ENCODE measurements at regions not wholly inside any gene's neighbourhood (a gene's known extent, or its start where the extent isn't known, plus 50 kb on each side); places are given as distances from the start of the nearest gene placed in this dataset.

DNA sequence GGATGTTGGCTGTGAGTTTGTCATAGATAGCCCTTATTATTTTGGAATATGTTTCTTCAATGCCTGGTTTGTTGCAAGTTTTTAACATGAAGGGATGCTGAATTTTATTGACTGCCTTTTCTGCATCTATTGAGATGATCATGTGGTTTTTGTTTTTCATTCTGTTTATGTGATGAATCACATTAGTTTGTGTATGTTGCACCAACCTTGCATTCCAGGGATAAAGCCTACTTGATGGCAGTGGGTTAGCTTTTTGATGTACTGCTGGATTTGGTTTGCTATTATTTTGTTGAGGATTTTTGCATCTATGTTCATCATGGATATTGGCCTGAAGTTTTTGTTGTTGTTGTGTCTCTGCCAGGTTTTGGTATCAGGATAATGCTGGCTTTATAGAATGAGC is 225.6 kb downstream of the PCSK1 start:
- no peaks in the 10 kb centered on the region for H3K36me3 ChIP-seq
- H3K9me3 ChIP-seq: peaks cover 12% of the 10 kb centered on the region
- no peaks in the 10 kb centered on the region for H3K4me1 ChIP-seq
- no peaks in the 10 kb centered on the region for H3K27me3 ChIP-seq
- TF ChIP-seq, protein P1, sequence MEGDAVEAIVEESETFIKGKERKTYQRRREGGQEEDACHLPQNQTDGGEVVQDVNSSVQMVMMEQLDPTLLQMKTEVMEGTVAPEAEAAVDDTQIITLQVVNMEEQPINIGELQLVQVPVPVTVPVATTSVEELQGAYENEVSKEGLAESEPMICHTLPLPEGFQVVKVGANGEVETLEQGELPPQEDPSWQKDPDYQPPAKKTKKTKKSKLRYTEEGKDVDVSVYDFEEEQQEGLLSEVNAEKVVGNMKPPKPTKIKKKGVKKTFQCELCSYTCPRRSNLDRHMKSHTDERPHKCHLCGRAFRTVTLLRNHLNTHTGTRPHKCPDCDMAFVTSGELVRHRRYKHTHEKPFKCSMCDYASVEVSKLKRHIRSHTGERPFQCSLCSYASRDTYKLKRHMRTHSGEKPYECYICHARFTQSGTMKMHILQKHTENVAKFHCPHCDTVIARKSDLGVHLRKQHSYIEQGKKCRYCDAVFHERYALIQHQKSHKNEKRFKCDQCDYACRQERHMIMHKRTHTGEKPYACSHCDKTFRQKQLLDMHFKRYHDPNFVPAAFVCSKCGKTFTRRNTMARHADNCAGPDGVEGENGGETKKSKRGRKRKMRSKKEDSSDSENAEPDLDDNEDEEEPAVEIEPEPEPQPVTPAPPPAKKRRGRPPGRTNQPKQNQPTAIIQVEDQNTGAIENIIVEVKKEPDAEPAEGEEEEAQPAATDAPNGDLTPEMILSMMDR (IDR thresholded peaks at IDR 0.05): no peak
- H3K4me3 ChIP-seq: no peak overlapping the region
- DNase-seq: no peak
- intact Hi-C loops (cut with DNase I): no loop called here
- ATAC-seq: no peak
- H3K27ac ChIP-seq: no peak overlapping the region

DNA sequence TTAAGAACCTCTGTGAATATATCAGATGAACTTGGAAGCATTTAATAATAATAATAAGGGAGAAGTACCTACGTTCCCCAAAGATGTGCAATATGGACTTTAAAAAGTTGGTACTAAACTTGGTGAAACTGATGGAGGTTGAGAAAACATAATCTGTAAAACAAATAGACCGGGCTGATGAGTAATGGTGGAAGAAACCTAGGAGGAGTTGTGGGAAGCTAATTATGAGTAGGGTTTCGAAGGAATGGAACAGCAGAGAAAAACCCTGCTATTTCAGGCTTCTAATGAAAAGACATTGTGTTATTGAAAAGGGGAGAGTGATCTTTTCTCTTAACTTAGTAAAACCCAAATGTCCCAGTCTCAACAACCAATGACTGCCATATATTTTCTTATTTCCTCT is 229.3 kb downstream of the PCSK1 start:
- Histone ChIP-seq H3K9me3 (peaks cover 12% of the 10 kb centered on the region), H3K27ac (no peak overlapping the region), H3K27me3 (no peaks in the 10 kb centered on the region), H3K4me1 (peaks cover 5% of the 10 kb centered on the region), H3K4me3 (no peak overlapping the region), H3K36me3 (no peaks in the 10 kb centered on the region)
- TF ChIP-seq, protein P1 (IDR thresholded peaks at IDR 0.05): no peak
- intact Hi-C loops (cut with DNase I): no loop called here
- DNase-seq: no peak
- no peak for ATAC-seq

DNA sequence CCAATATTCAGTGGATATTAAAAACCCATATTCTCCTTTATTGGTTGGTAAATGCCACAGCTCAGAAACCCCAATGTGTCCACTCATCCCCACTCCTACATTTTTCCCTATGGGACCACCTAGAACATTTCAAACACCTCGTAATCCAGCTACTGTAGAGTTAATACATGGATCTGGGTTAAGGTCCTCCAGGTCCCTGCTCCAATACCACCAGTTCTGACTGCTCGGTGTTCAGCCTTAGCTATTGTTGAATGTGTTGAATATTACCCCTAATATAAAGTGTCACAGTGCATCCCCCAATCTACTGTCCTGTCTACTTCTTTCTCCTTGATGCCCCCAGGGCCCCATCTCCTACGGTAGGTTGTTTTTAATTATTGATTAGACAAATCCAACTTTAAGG is 231.5 kb downstream of the PCSK1 start:
- no peak overlapping the region for H3K27ac ChIP-seq
- peaks cover 5% of the 10 kb centered on the region for H3K4me1 ChIP-seq
- no peaks in the 10 kb centered on the region for H3K36me3 ChIP-seq
- no peak for ATAC-seq
- intact Hi-C loops (cut with DNase I): no loop called here
- TF ChIP-seq, protein P1 (IDR thresholded peaks at IDR 0.05): no peak
- H3K4me3 ChIP-seq: no peak overlapping the region
- no peaks in the 10 kb centered on the region for H3K27me3 ChIP-seq
- no peak for DNase-seq
- no peaks in the 10 kb centered on the region for H3K9me3 ChIP-seq

DNA sequence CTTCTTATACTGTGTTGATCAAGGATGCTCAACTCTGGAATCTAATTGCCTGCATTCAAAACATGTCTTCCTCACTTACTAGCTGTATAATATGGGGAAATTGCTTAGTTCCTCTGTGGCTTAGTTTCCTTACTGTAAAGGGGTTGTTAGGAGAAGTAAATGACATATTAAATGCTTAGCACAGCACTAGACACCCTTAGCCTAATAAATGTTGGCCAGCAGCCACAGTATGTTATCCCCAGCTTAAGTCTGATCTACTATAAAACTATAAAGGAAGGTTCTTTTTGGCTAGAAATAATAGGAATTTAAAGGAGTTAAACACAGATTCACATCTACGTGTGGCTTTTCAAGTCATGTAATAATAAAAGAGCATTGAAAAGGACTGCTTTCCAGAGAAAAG is 232.4 kb downstream of the PCSK1 start:
- TF ChIP-seq, protein P1 (IDR thresholded peaks at IDR 0.05): no peak
- ATAC-seq (peak; percentile 82), DNase-seq (no peak)
- Histone ChIP-seq H3K27me3 (no peaks in the 10 kb centered on the region), H3K4me1 (peaks cover 5% of the 10 kb centered on the region), H3K9me3 (no peaks in the 10 kb centered on the region), H3K4me3 (no peak overlapping the region), H3K27ac (no peak overlapping the region), H3K36me3 (no peaks in the 10 kb centered on the region)
- intact Hi-C loops (cut with DNase I): no loop called here

DNA sequence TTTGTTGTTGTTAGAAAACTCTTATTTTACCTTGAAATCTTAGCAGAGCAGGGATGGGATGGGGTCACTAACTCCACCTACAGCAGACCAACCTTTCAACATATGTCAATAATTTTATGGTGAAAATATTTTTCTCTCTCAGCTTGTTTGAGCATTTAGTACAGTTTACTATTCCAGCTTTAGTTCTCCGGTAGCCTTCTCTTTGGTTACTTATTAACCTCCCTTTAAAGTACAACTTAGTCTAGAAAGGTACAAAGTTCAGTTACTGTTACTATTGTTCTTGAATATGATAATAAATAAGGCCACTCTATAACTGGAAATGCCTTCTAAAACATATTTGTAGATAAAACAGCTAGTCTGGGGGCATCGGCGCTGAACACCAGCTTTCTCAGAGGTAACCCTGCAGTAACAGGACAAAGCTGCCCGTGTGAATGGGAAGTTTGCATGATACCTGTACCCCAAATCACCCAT is 233.3 kb downstream of the PCSK1 start:
- Histone ChIP-seq H3K4me3 (no peak overlapping the region), H3K27ac (no peak overlapping the region), H3K4me1 (peaks cover 5% of the 10 kb centered on the region), H3K9me3 (no peaks in the 10 kb centered on the region), H3K27me3 (no peaks in the 10 kb centered on the region), H3K36me3 (no peaks in the 10 kb centered on the region)
- intact Hi-C loops (cut with DNase I): no loop called here
- DNase-seq (no peak), ATAC-seq (no peak)
- TF ChIP-seq, protein P1 (IDR thresholded peaks at IDR 0.05): no peak

Data from upper lobe of right lung (tissue), 1 donor.